GM23248 (cell line): ENCODE measurements at regions not wholly inside any gene's neighbourhood (a gene's known extent, or its start where the extent isn't known, plus 50 kb on each side); places are given as distances from the start of the nearest gene placed in this dataset.

Source experiments
- EZH2 ChIP-seq: fragments of 200-600 bp; sonication (generic); IDR thresholded peaks from 2 replicates; pipeline ENCODE4 v1.6.1; 2018; ENCODE audit warnings: antibody characterized with exemption, mild to moderate bottlenecking; ENCODE audit not compliant: insufficient read depth, poor library complexity, severe bottlenecking
- EZH2phosphoT487 ChIP-seq: fragments of 200-600 bp; sonication (generic); IDR thresholded peaks from 2 replicates; pipeline ENCODE4 v1.6.1; 2018; ENCODE audit warnings: antibody characterized with exemption, moderate library complexity, mild to moderate bottlenecking, low read depth; ENCODE audit not compliant: insufficient read depth

- TF ChIP-seq EZH2 (no peak), EZH2phosphoT487 (no peak)
Observed at GRCh38 chr10:128884033-128884425, 583.0 kb upstream of the MGMT start.
